GM21786 (cell line): ENCODE measurements at regions not wholly inside any gene's neighbourhood (a gene's known extent, or its start where the extent isn't known, plus 50 kb on each side); places are given as distances from the start of the nearest gene placed in this dataset.

ENCODE experiments used
- ATAC-seq: cut with Tn5 transposase; IDR thresholded peaks from one replicate; pipeline ENCODE4 v1.9.1; 2021; ENCODE audit not compliant: unreplicated experiment

DNA sequence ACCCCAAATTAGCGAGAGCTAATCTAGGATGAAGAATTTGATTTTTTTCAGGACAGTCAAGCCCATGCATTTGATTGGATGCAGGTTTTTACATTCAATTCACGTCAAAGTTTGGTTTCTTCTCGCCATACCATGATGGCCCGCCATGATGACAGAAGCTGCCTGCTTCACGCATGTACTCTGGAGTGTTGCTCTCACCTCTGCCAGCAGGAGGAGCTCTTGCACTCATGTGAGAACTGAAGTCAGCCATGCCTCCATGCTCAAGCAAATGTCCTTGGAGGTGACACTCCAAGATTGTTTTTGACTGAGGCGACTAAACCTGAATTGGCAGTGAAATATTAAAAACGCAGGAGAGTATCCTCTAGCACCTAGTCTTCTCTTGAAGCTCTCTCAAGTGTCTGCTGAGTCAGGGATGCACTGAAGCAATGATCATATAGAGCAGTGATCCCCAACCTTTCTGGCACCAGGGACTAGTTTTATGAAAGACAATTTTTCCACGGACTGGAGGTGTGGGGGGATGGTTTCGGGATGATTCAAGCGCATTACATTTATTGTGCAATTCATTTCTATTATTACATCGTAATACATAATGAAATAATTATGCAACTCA lies 120.9 kb downstream of the SAMMSON start:
- ATAC-seq: peak; percentile 98

GRCh38 chr3:70127192-70127591 lies 127.7 kb downstream of the SAMMSON start:
- no peak for ATAC-seq

DNA sequence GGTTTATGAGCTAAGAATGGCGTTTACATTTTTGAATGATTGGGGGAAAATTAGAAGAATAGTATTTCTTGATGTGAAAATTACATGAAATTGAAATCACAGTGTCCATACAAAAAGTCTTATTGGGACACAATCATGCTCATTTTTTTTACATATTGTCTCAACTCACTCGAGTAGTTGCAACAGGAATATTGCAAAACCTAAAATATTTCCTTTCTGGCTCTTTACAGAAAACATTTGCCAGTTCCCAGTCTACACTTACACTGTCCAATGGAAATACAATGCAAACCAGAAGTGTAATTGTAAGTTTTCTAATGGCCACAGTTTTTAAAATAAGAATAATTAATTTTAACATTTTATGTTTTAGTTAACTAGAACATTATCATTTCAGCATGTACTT lies 137.8 kb downstream of the SAMMSON start:
- no peak for ATAC-seq

DNA sequence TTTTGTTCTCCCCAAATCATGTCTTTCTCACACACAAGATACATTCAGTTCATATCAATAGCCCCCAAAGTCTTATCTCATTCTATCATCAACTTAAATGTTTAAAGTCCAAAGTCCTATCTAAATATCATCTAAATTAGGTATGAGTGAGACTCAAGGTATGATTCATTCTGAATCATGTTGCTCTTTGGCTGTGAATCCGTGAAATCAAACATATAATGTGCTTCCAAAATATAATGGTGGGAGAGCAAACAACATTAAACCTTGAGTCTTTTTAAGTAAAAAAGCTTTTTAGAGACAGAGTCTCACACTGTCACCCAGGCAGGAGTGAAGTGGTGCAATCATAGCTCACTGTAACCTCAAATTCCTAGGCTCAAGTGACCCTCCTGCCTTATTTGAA lies 139.1 kb downstream of the SAMMSON start:
- no peak for ATAC-seq
